ENCODE measurements at regions not wholly inside any gene's neighbourhood (a gene's known extent, or its start where the extent isn't known, plus 50 kb on each side); places are given as distances from the start of the nearest gene placed in this dataset.

- H3K4me1 ChIP-seq (ENCODE audit: insufficient read depth): no peaks in the 10 kb centered on the region
- intact Hi-C loops (cut with DNase I): no loop called here
- H3K36me3 ChIP-seq: no peaks in the 10 kb centered on the region
- H3K27ac ChIP-seq: no peak overlapping the region
- no peaks in the 10 kb centered on the region for H3K27me3 ChIP-seq
- no peak overlapping the region for H3K4me3 ChIP-seq
- no peak for DNase-seq
- H3K9me3 ChIP-seq: peaks cover 0 to 4% of the 10 kb centered on the region in 2 donors
- 68 to 87% (median 87%) methylated on average over 2 of the region's 2 CpGs for WGBS, 3 donors
- TF ChIP-seq EP300 (IDR thresholded peaks at IDR 0.05) (no peak), CTCF (IDR thresholded peaks at IDR 0.05) (no peak), POLR2A (IDR thresholded peaks at IDR 0.05) (no peak)
Measured at GRCh38 chr10:65611592-65611991, 1314.2 kb upstream of the LRRTM3 start.

- no peak for DNase-seq
- TF ChIP-seq CTCF (IDR thresholded peaks at IDR 0.05): no peak
- TF ChIP-seq EP300 (IDR thresholded peaks at IDR 0.05): no peak
- no peak for TF ChIP-seq POLR2A (IDR thresholded peaks at IDR 0.05)
- intact Hi-C loops (cut with DNase I): no loop called here
Measured at GRCh38 chr10:65614956-65615565, 1310.8 kb upstream of the LRRTM3 start.

GRCh38 chr10:65618126-65618525 lies 1307.7 kb upstream of the LRRTM3 start:
- no peak for TF ChIP-seq EP300 (IDR thresholded peaks at IDR 0.05)
- no peak for TF ChIP-seq POLR2A (IDR thresholded peaks at IDR 0.05)
- TF ChIP-seq CTCF (IDR thresholded peaks at IDR 0.05): no peak

More at GRCh38 chr10:65614956-65615565, 1310.8 kb upstream of the LRRTM3 start:
- Histone ChIP-seq H3K27ac (no peak overlapping the region), H3K36me3 (no peaks in the 10 kb centered on the region), H3K9me3 (peaks cover 0 to 4% of the 10 kb centered on the region in 2 donors), H3K4me3 (no peak overlapping the region), H3K27me3 (no peaks in the 10 kb centered on the region), H3K4me1 (ENCODE audit: insufficient read depth) (no peaks in the 10 kb centered on the region)
- WGBS, 3 donors: 96 to 100% (median 98%) methylated on average over 2 of the region's 2 CpGs

GRCh38 chr10:65620404-65621048 lies 1305.3 kb upstream of the LRRTM3 start:
- TF ChIP-seq EP300 (IDR thresholded peaks at IDR 0.05) (no peak), CTCF (IDR thresholded peaks at IDR 0.05) (no peak), POLR2A (IDR thresholded peaks at IDR 0.05) (no peak)
- no peaks in the 10 kb centered on the region for H3K4me1 ChIP-seq (ENCODE audit: insufficient read depth)
- intact Hi-C loops (cut with DNase I): no loop called here
- no peaks in the 10 kb centered on the region for H3K36me3 ChIP-seq
- peaks cover 0 to under 1% of the 10 kb centered on the region in 2 donors for H3K9me3 ChIP-seq
- WGBS, 3 donors: 96 to 98% (median 97%) methylated on average over 5 of the region's 5 CpGs
- DNase-seq: no peak
- H3K4me3 ChIP-seq: no peak overlapping the region
- H3K27ac ChIP-seq: no peak overlapping the region
- no peaks in the 10 kb centered on the region for H3K27me3 ChIP-seq

More at GRCh38 chr10:65618126-65618525, 1307.7 kb upstream of the LRRTM3 start:
- no peaks in the 10 kb centered on the region for H3K4me1 ChIP-seq (ENCODE audit: insufficient read depth)
- H3K9me3 ChIP-seq: peaks cover 0 to 4% of the 10 kb centered on the region in 2 donors
- no peak overlapping the region for H3K27ac ChIP-seq
- no peaks in the 10 kb centered on the region for H3K27me3 ChIP-seq
- H3K4me3 ChIP-seq: no peak overlapping the region
- DNase-seq: no peak
- 10 to 25% (median 24%) methylated on average over 1 of the region's 1 CpG for WGBS, 3 donors
- intact Hi-C loops (cut with DNase I): no loop called here
- H3K36me3 ChIP-seq: no peaks in the 10 kb centered on the region
